ACC112 (cell line): ENCODE measurements at regions not wholly inside any gene's neighbourhood (a gene's known extent, or its start where the extent isn't known, plus 50 kb on each side); places are given as distances from the start of the nearest gene placed in this dataset.

ENCODE experiments used
- H2AFZ ChIP-seq: fragments of 200-600 bp; sonication (generic); one replicate; pipeline ENCODE4 v1.6.0; 2017; ENCODE audit warnings: antibody characterized with exemption, low read length; ENCODE audit not compliant: unreplicated experiment
- H3K27ac ChIP-seq: fragments of 200-600 bp; sonication (generic); 2 replicates; pipeline ENCODE4 v1.5.1; 2014; ENCODE audit warnings: low read depth, mild to moderate bottlenecking, antibody characterized with exemption, low read length, moderate library complexity
- H3K27me3 ChIP-seq: fragments of 200-600 bp; sonication (generic); 2 replicates; pipeline ENCODE4 v1.6.1; 2014; ENCODE audit warnings: mild to moderate bottlenecking, antibody characterized with exemption, low read length, moderate library complexity, mixed read lengths; ENCODE audit not compliant: insufficient read depth
- H3K36me3 ChIP-seq: fragments of 200-600 bp; sonication (generic); 2 replicates; pipeline ENCODE4 v1.6.1; 2016; ENCODE audit warnings: mild to moderate bottlenecking, antibody characterized with exemption, low read length, moderate library complexity, mixed read lengths; ENCODE audit not compliant: insufficient read depth
- H3K4me1 ChIP-seq: fragments of 200-600 bp; sonication (generic); one replicate; pipeline ENCODE4 v1.6.1; 2016; ENCODE audit warnings: low read length, mixed read lengths; ENCODE audit not compliant: insufficient read depth, unreplicated experiment, control insufficient read depth
- H3K4me3 ChIP-seq: fragments of 200-600 bp; sonication (generic); 2 replicates; pipeline ENCODE4 v1.5.1; 2014; ENCODE audit warnings: mild to moderate bottlenecking, low read depth, low read length
- H3K79me2 ChIP-seq: fragments of 200-600 bp; sonication (generic); one replicate; pipeline ENCODE4 v1.6.0; 2016; ENCODE audit warnings: low read length; ENCODE audit not compliant: control insufficient read depth, unreplicated experiment, insufficient read depth

DNA sequence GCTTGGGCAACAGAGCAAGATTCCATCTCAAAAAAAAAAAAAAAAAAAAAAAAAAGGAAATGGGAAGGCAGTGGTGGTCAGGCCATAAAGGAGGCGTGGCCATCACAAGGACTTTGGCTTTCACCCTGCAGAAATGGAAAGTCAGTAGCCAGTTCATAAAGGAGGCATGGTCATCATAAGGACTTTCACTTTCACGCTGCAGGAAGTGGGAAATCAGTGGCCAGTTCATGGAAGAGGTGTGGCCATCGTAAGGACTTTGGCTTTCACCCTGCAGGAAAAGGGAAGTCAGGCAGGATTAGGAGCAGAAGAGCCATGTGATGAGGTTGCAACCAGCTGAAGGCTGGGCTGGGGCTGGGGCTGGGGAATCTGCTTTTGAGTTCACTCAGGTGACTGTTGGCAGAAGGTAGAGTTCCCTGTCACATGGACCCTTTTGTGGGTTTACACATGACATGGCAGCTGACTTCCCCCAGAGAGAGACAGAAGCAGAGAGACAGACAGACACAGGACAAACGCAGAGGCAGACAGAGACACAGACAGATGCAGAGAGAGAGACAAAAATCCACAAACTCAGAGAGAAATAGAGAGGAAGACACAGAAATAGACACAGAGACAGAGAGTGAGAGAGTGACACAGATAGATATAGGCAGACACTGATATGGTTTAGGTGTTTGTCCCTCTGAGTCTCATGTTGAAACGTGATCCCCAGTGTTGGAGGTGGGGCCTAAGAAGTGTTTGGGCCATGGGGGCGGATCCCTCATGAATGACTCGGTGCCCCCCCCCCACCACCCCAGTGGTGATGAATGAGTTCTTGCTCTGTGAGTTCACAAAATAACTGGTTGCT lies 263.9 kb upstream of the KAZN start:
- no peak overlapping the region for H3K4me3 ChIP-seq
- peaks cover 3% of the 10 kb centered on the region for H3K4me1 ChIP-seq
- no peaks in the 10 kb centered on the region for H3K79me2 ChIP-seq
- no peaks in the 10 kb centered on the region for H3K36me3 ChIP-seq
- H3K27ac ChIP-seq: no peak overlapping the region
- H2AFZ ChIP-seq: no peak overlapping the region
- H3K27me3 ChIP-seq: no peaks in the 10 kb centered on the region

- Histone ChIP-seq H3K27ac (no peak overlapping the region), H3K36me3 (no peaks in the 10 kb centered on the region), H3K4me3 (no peak overlapping the region), H3K79me2 (no peaks in the 10 kb centered on the region), H3K27me3 (no peaks in the 10 kb centered on the region), H2AFZ (no peak overlapping the region), H3K4me1 (peaks cover 8% of the 10 kb centered on the region)
Observed at GRCh38 chr1:14338509-14338908, 260.0 kb upstream of the KAZN start.

DNA sequence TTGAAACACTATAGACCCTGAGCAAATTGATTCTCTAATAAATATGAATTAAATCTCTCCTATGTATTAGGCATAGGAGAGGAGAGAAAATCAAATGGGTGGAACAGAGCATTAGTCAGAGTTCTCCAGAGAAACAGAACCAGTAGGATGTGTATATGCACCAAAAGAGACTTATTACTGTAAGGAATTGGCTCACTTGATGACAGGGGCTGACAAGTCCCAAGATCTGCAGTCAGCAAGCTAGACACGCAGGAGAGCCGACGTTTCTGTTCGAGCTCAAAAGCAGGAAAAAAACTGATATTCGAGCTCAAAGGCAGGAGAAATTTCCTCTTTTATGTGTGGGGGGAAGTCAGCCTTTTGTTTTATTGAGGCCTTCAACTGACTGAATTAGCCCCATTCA lies 259.2 kb upstream of the KAZN start:
- H3K79me2 ChIP-seq: no peaks in the 10 kb centered on the region
- no peaks in the 10 kb centered on the region for H3K36me3 ChIP-seq
- H3K4me3 ChIP-seq: no peak overlapping the region
- peaks cover 8% of the 10 kb centered on the region for H3K4me1 ChIP-seq
- no peak overlapping the region for H2AFZ ChIP-seq
- no peak overlapping the region for H3K27ac ChIP-seq
- no peaks in the 10 kb centered on the region for H3K27me3 ChIP-seq

- peaks cover 5% of the 10 kb centered on the region for H3K4me1 ChIP-seq
- H3K27ac ChIP-seq: peak overlapping the region; percentile 61
- no peaks in the 10 kb centered on the region for H3K79me2 ChIP-seq
- H3K4me3 ChIP-seq: no peak overlapping the region
- H3K27me3 ChIP-seq: no peaks in the 10 kb centered on the region
- no peak overlapping the region for H2AFZ ChIP-seq
- H3K36me3 ChIP-seq: no peaks in the 10 kb centered on the region
Observed at GRCh38 chr1:14340002-14340785, 258.3 kb upstream of the KAZN start.

DNA sequence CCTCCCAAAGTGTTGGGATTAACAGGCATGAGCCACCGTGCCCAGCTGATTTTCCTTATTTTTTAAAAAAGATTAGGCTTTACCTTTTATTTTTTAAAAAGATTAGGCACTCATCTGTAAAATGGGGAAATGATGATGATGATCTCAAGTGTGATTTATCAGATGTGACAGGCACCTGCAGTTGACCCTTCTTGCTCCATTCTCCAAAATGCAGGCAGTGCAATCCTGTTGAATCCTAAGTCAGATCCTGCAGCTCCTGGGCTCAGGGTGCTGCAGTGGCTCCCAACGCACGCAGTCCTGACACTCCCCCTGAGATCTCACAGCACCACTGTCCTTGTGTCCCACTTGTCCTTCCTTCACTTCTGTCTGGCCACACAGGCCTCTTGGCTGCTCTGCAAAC lies 257.3 kb upstream of the KAZN start:
- Histone ChIP-seq H3K36me3 (no peaks in the 10 kb centered on the region), H3K79me2 (no peaks in the 10 kb centered on the region), H3K4me1 (peaks cover 14% of the 10 kb centered on the region), H3K27ac (no peak overlapping the region), H2AFZ (no peak overlapping the region), H3K27me3 (no peaks in the 10 kb centered on the region), H3K4me3 (no peak overlapping the region)

GRCh38 chr1:14345946-14346550 lies 252.4 kb upstream of the KAZN start:
- Histone ChIP-seq H2AFZ (no peak overlapping the region), H3K36me3 (no peaks in the 10 kb centered on the region), H3K79me2 (no peaks in the 10 kb centered on the region), H3K27me3 (no peaks in the 10 kb centered on the region), H3K27ac (no peak overlapping the region), H3K4me3 (no peak overlapping the region), H3K4me1 (peaks cover 12% of the 10 kb centered on the region)

- Histone ChIP-seq H3K4me3 (no peak overlapping the region), H3K27ac (no peak overlapping the region), H2AFZ (no peak overlapping the region), H3K27me3 (no peaks in the 10 kb centered on the region), H3K4me1 (peaks cover 12% of the 10 kb centered on the region), H3K36me3 (no peaks in the 10 kb centered on the region), H3K79me2 (no peaks in the 10 kb centered on the region)
Observed at GRCh38 chr1:14347186-14347585, 251.3 kb upstream of the KAZN start.

DNA sequence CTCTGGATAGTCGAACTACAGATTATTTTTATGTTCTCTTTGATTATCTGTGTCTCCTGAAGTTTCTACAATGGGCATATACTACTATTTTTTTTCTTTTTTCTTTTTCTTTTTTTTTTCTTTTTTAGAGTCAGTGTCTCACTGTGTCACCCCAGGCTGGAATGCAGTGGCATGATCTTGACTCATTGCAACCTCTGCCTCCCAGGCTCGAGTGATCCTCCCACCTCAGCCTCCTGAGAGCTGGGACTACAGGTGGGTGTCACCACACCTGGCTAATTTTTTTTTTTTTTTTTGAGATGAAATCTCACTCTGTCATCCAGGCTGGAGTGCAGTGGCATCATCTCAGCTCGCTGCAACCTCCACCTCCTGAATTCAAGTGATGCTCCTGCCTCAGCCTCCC lies 250.7 kb upstream of the KAZN start:
- Histone ChIP-seq H3K4me3 (no peak overlapping the region), H3K27ac (no peak overlapping the region), H2AFZ (no peak overlapping the region), H3K79me2 (no peaks in the 10 kb centered on the region), H3K36me3 (no peaks in the 10 kb centered on the region), H3K27me3 (no peaks in the 10 kb centered on the region), H3K4me1 (peaks cover 12% of the 10 kb centered on the region)

- H3K4me1 ChIP-seq: peaks cover 12% of the 10 kb centered on the region
- H3K27ac ChIP-seq: no peak overlapping the region
- H3K36me3 ChIP-seq: no peaks in the 10 kb centered on the region
- no peaks in the 10 kb centered on the region for H3K27me3 ChIP-seq
- no peak overlapping the region for H2AFZ ChIP-seq
- H3K79me2 ChIP-seq: no peaks in the 10 kb centered on the region
- H3K4me3 ChIP-seq: no peak overlapping the region
Observed at GRCh38 chr1:14350197-14350596, 248.3 kb upstream of the KAZN start.

- H3K4me1 ChIP-seq: no peaks in the 10 kb centered on the region
- H3K79me2 ChIP-seq: no peaks in the 10 kb centered on the region
- no peaks in the 10 kb centered on the region for H3K36me3 ChIP-seq
- no peak overlapping the region for H3K4me3 ChIP-seq
- H2AFZ ChIP-seq: no peak overlapping the region
- H3K27ac ChIP-seq: no peak overlapping the region
- no peaks in the 10 kb centered on the region for H3K27me3 ChIP-seq
Observed at GRCh38 chr1:14352897-14353296, 245.6 kb upstream of the KAZN start.
